Uterus (tissue), 2 donors: ENCODE measurements at regions not wholly inside any gene's neighbourhood (a gene's known extent, or its start where the extent isn't known, plus 50 kb on each side); places are given as distances from the start of the nearest gene placed in this dataset.

Source experiments
- POLR2A ChIP-seq, 2 donors: fragments of 450-650 bp; IDR thresholded peaks; one replicate each; pipeline ENCODE4 v1.6.1; 2016; ENCODE audit warnings: antibody characterized with exemption in 2 of 2, mild to moderate bottlenecking in 1 of 2, moderate library complexity in 1 of 2
- TF ChIP-seq, protein P1 (sequence below), 4 experiments: fragments of 200-600 bp in 2 of 4; fragments of 450-650 bp in 2 of 4; sonication (generic) in 2 of 4; IDR thresholded peaks; one replicate each; pipeline ENCODE4 v1.5.1; 2016 to 2019; ENCODE audit warnings: antibody characterized with exemption in 4 of 4, mild to moderate bottlenecking in 2 of 4, moderate library complexity in 1 of 4

GRCh38 chr15:62348623-62349022, 183.5 kb upstream of the C2CD4B start:
- no peak for TF ChIP-seq POLR2A (IDR thresholded peaks at IDR 0.05)
- TF ChIP-seq, protein P1, sequence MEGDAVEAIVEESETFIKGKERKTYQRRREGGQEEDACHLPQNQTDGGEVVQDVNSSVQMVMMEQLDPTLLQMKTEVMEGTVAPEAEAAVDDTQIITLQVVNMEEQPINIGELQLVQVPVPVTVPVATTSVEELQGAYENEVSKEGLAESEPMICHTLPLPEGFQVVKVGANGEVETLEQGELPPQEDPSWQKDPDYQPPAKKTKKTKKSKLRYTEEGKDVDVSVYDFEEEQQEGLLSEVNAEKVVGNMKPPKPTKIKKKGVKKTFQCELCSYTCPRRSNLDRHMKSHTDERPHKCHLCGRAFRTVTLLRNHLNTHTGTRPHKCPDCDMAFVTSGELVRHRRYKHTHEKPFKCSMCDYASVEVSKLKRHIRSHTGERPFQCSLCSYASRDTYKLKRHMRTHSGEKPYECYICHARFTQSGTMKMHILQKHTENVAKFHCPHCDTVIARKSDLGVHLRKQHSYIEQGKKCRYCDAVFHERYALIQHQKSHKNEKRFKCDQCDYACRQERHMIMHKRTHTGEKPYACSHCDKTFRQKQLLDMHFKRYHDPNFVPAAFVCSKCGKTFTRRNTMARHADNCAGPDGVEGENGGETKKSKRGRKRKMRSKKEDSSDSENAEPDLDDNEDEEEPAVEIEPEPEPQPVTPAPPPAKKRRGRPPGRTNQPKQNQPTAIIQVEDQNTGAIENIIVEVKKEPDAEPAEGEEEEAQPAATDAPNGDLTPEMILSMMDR (IDR thresholded peaks at IDR 0.05), result no peak
